ENCODE measurements at regions not wholly inside any gene's neighbourhood (a gene's known extent, or its start where the extent isn't known, plus 50 kb on each side); places are given as distances from the start of the nearest gene placed in this dataset.

DNA sequence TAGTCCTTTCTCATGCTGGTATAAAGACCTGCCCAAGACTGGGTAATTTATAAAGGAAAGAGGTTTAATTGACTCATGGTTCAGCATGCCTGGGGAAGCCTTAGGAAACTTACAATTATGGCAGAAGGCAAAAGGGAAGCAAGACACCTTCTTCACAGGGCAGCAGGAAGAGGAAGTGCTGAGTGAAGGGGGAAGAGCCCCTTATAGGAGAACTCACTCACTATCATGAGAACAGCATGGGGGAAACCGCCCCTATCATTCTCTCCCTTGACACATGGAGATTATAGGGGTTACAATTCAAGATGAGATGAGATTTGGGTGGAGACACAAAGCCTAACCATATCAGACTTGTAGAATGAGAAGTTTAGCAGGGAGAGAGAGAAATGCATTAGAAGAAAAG lies 373.3 kb upstream of the DIAPH2 start:
- H3K4me3 ChIP-seq: no peak overlapping the region
- H3K27me3 ChIP-seq (replicated peaks; ENCODE audit: insufficient read depth): no peaks in the 10 kb centered on the region
- intact Hi-C loops (cut with DNase I): no loop called here
- H3K36me3 ChIP-seq: no peaks in the 10 kb centered on the region
- no peaks in the 10 kb centered on the region for H3K4me1 ChIP-seq (replicated peaks)
- H3K27ac ChIP-seq: no peak overlapping the region
- no peak for DNase-seq (ENCODE audit: low spot score)
- 68% methylated on average over 1 of the region's 1 CpG for WGBS
- H3K9me3 ChIP-seq: no peaks in the 10 kb centered on the region
- TF ChIP-seq, protein P1, sequence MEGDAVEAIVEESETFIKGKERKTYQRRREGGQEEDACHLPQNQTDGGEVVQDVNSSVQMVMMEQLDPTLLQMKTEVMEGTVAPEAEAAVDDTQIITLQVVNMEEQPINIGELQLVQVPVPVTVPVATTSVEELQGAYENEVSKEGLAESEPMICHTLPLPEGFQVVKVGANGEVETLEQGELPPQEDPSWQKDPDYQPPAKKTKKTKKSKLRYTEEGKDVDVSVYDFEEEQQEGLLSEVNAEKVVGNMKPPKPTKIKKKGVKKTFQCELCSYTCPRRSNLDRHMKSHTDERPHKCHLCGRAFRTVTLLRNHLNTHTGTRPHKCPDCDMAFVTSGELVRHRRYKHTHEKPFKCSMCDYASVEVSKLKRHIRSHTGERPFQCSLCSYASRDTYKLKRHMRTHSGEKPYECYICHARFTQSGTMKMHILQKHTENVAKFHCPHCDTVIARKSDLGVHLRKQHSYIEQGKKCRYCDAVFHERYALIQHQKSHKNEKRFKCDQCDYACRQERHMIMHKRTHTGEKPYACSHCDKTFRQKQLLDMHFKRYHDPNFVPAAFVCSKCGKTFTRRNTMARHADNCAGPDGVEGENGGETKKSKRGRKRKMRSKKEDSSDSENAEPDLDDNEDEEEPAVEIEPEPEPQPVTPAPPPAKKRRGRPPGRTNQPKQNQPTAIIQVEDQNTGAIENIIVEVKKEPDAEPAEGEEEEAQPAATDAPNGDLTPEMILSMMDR (IDR thresholded peaks at IDR 0.05): no peak
- TF ChIP-seq POLR2A (IDR thresholded peaks at IDR 0.05) (no peak), POLR2AphosphoS5 (IDR thresholded peaks at IDR 0.05) (no peak)

DNA sequence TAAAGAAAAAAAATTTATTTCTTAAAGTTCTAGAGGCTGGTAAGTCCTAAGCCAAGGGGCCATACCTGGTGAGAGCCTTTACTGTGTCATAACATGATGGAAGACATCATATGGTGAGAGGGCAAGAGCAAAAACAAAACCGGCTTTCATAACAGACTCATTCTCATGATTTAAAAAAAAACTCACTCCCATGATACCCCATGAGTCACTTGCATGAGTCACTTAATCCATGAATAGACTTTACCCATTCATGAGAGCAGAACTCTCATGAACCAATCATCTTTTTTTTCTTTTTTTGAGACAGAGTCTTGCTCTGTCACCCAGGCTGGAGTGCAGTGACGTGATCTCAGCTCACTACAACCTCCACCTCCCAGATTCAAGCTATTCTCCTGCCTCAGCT lies 369.7 kb upstream of the DIAPH2 start:
- 80% methylated on average over 2 of the region's 2 CpGs for WGBS
- TF ChIP-seq, protein P1 (IDR thresholded peaks at IDR 0.05): no peak
- TF ChIP-seq POLR2A (IDR thresholded peaks at IDR 0.05) (no peak), POLR2AphosphoS5 (IDR thresholded peaks at IDR 0.05) (no peak)
- intact Hi-C loops (cut with DNase I): no loop called here

DNA sequence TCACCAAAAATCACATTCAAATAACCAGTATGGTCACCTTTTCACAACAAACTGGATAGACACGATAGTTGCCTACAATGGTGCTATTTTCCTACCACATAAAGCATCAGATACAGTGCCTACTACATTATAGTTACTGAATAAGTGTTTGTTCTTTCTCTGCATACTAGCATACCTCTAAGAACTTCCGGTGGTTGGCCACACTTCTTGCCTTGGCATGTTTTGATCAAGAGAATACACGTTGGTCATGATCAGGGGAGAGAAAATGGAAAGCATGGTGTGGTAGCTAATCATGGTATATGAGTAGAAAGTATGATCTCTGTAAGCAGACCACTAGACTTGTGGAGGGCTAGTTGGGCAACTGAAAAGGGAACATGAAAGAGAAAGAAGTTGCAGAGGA lies 322.8 kb upstream of the DIAPH2 start:
- no peak overlapping the region for H3K4me3 ChIP-seq
- TF ChIP-seq, protein P1 (IDR thresholded peaks at IDR 0.05): no peak
- no peak for TF ChIP-seq POLR2A (IDR thresholded peaks at IDR 0.05)
- TF ChIP-seq POLR2AphosphoS5 (IDR thresholded peaks at IDR 0.05): no peak

More for the DNA sequence above, 369.7 kb upstream of the DIAPH2 start:
- Histone ChIP-seq H3K4me3 (no peak overlapping the region), H3K36me3 (no peaks in the 10 kb centered on the region), H3K9me3 (no peaks in the 10 kb centered on the region), H3K27ac (no peak overlapping the region), H3K27me3 (replicated peaks; ENCODE audit: insufficient read depth) (no peaks in the 10 kb centered on the region), H3K4me1 (replicated peaks) (no peaks in the 10 kb centered on the region)
- no peak for DNase-seq (ENCODE audit: low spot score)

DNA sequence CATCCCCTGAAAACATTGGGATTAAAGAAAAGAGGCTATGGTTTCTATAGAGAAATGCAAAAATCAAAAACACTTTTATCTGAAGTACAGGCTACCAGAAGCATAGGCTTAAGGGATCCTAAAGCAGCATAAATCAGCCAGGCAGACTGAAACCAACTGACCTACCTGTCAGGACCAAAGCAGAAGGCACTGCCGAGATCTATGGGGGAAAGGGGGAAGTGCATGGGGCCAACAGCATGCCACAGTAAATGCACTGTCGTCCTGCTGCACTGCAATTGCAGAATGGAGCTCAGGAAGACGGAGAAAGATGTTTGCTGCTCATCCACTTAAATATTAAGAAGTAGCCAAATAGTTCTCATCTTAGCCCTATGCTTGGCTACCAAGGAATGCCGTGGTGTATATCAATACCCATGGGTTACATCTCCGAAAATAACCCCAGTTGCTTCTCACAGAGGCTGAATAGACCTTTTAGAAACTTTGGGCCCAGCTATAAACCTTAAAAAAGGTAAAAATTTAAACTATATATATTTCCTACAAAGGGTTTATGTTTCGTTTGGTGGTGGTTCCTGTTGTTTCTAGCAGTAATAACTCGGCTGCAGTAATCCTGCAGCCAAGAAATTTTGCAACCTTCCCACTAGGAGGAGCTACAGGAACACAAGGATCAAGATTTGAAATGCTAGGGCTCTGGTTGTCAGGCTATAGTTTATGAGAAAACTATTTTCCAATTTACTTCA lies 312.2 kb upstream of the DIAPH2 start:
- 45% methylated on average over 7 of the region's 7 CpGs for WGBS
- no peak overlapping the region for H3K4me3 ChIP-seq

More for the DNA sequence above, 322.8 kb upstream of the DIAPH2 start:
- Histone ChIP-seq H3K27me3 (replicated peaks; ENCODE audit: insufficient read depth) (no peaks in the 10 kb centered on the region), H3K36me3 (no peaks in the 10 kb centered on the region), H3K27ac (no peak overlapping the region), H3K9me3 (no peaks in the 10 kb centered on the region), H3K4me1 (replicated peaks) (no peaks in the 10 kb centered on the region)
- intact Hi-C loops (cut with DNase I): no loop called here
- DNase-seq (ENCODE audit: low spot score): no peak
- WGBS: 76% methylated on average over 3 of the region's 3 CpGs

More for the DNA sequence above, 312.2 kb upstream of the DIAPH2 start:
- TF ChIP-seq POLR2A (IDR thresholded peaks at IDR 0.05) (no peak), POLR2AphosphoS5 (IDR thresholded peaks at IDR 0.05) (peak; percentile 6)
- TF ChIP-seq, protein P1 (IDR thresholded peaks at IDR 0.05): peak in 3 of 4 experiments; percentile 33 to 55 (median 53)
- intact Hi-C loops (cut with DNase I): no loop called here
- H3K27me3 ChIP-seq (replicated peaks; ENCODE audit: insufficient read depth): no peaks in the 10 kb centered on the region
- H3K36me3 ChIP-seq: no peaks in the 10 kb centered on the region
- peak; percentile 4 for DNase-seq (ENCODE audit: low spot score)
- H3K27ac ChIP-seq: no peak overlapping the region
- no peaks in the 10 kb centered on the region for H3K4me1 ChIP-seq (replicated peaks)
- no peaks in the 10 kb centered on the region for H3K9me3 ChIP-seq
